Astrocyte (in vitro differentiated cells and primary cell): ENCODE measurements at regions not wholly inside any gene's neighbourhood (a gene's known extent, or its start where the extent isn't known, plus 50 kb on each side); places are given as distances from the start of the nearest gene placed in this dataset.

ENCODE experiments used
- EZH2 ChIP-seq: IDR thresholded peaks from 2 replicates; pipeline ENCODE4 v1.6.1; 2012; ENCODE audit warnings: mild to moderate bottlenecking, low read length, inconsistent platforms; ENCODE audit not compliant: insufficient read depth
- TF ChIP-seq, protein P1 (sequence below): IDR thresholded peaks from 2 replicates; pipeline ENCODE4 v1.5.1; 2011; ENCODE audit warnings: low read depth, mild to moderate bottlenecking, inconsistent platforms, low read length, moderate library complexity; ENCODE audit not compliant: insufficient read depth

DNA sequence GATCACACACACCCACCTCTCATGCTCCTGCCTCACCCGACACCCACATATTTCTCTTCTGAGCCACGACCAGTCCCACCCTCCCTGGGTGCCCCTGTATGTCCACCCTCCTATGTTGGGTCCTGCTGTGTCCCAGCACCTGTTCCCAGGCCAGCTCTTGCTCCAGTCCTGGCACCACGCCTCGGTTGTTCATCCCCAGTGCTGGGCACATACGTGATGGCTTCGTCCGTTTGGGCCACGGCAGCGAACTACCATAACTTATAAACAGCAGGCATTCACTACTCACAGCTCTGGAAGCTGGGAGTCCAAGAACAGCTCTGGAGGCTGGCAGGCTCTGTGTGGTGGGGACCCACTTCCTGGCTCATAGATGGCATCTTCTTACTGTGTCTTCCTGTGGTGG, 116.9 kb downstream of the BRD1 start:
- TF ChIP-seq, protein P1, sequence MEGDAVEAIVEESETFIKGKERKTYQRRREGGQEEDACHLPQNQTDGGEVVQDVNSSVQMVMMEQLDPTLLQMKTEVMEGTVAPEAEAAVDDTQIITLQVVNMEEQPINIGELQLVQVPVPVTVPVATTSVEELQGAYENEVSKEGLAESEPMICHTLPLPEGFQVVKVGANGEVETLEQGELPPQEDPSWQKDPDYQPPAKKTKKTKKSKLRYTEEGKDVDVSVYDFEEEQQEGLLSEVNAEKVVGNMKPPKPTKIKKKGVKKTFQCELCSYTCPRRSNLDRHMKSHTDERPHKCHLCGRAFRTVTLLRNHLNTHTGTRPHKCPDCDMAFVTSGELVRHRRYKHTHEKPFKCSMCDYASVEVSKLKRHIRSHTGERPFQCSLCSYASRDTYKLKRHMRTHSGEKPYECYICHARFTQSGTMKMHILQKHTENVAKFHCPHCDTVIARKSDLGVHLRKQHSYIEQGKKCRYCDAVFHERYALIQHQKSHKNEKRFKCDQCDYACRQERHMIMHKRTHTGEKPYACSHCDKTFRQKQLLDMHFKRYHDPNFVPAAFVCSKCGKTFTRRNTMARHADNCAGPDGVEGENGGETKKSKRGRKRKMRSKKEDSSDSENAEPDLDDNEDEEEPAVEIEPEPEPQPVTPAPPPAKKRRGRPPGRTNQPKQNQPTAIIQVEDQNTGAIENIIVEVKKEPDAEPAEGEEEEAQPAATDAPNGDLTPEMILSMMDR = no peak
- no peak for TF ChIP-seq EZH2
